ENCODE measurements at regions not wholly inside any gene's neighbourhood (a gene's known extent, or its start where the extent isn't known, plus 50 kb on each side); places are given as distances from the start of the nearest gene placed in this dataset.

- no peak overlapping the region for H3K4me3 ChIP-seq (ENCODE audit: low read depth in 1 of 2, low read length in 2 of 2)
- no peaks in the 10 kb centered on the region for H3K27me3 ChIP-seq (ENCODE audit: low read depth, low read length)
- no peak overlapping the region for H3K27ac ChIP-seq (ENCODE audit: low read length)
- no peaks in the 10 kb centered on the region for H3K9me3 ChIP-seq (ENCODE audit: control insufficient read depth in 1 of 2, low read length in 2 of 2)
- no peaks in the 10 kb centered on the region for H3K4me1 ChIP-seq (ENCODE audit: control insufficient read depth in 1 of 2, insufficient read depth in 2 of 2, low read length in 2 of 2)
- H3K36me3 ChIP-seq (ENCODE audit: control insufficient read depth in 1 of 2, insufficient read depth in 2 of 2, low read length in 2 of 2) = no peaks in the 10 kb centered on the region
Measured at GRCh38 chr1:5513179-5513578, 479.0 kb downstream of the NPHP4 start.

- Histone ChIP-seq H3K27me3 (ENCODE audit: low read depth, low read length) (no peaks in the 10 kb centered on the region), H3K36me3 (ENCODE audit: control insufficient read depth in 1 of 2, insufficient read depth in 2 of 2, low read length in 2 of 2) (no peaks in the 10 kb centered on the region), H3K4me1 (ENCODE audit: control insufficient read depth in 1 of 2, insufficient read depth in 2 of 2, low read length in 2 of 2) (no peaks in the 10 kb centered on the region), H3K9me3 (ENCODE audit: control insufficient read depth in 1 of 2, low read length in 2 of 2) (no peaks in the 10 kb centered on the region), H3K27ac (ENCODE audit: low read length) (no peak overlapping the region), H3K4me3 (ENCODE audit: low read depth in 1 of 2, low read length in 2 of 2) (no peak overlapping the region)
Measured at GRCh38 chr1:5511381-5512097, 480.7 kb downstream of the NPHP4 start.

DNA sequence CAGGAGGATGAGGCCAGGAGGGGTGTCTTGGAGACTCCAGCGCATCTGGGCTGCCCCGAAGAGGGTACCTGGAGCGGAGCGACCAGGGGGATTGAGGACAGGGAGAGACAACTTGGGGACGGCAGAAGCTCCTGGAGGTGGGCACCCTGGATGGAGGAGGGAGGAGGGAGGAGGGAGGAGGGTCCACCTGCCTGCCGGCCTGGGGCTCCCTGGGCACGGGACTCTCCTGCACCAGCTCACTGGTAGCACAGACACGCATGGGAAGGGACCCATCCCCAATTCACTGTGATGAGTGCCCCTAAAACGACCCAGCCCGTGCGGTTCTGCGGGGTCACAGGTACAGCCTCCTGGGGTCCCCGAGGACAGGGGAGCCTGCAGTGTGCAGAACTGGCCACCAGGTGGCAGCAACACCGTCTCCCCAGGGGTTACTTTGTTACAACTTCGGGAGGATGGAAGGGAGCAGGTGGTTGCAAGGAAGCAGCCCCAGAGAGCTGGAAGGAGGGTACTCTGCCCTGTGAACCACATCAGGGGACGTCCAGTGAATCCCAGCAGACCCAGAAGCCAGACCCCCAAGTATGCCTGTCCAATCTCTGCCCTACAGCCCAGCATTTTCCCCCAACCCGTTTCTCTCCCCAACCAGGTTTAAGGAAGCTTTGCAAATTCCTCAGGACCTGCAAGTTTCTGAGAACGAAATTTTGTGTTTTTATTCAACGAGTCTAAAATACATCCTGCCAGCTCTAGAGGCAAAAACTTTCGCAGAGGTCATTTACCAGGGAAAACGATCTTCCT, 482.4 kb downstream of the NPHP4 start:
- Histone ChIP-seq H3K27ac (ENCODE audit: low read length) (no peak overlapping the region), H3K4me1 (ENCODE audit: control insufficient read depth in 1 of 2, insufficient read depth in 2 of 2, low read length in 2 of 2) (no peaks in the 10 kb centered on the region), H3K36me3 (ENCODE audit: control insufficient read depth in 1 of 2, insufficient read depth in 2 of 2, low read length in 2 of 2) (no peaks in the 10 kb centered on the region), H3K4me3 (ENCODE audit: low read depth in 1 of 2, low read length in 2 of 2) (no peak overlapping the region), H3K27me3 (ENCODE audit: low read depth, low read length) (no peaks in the 10 kb centered on the region), H3K9me3 (ENCODE audit: control insufficient read depth in 1 of 2, low read length in 2 of 2) (no peaks in the 10 kb centered on the region)

DNA sequence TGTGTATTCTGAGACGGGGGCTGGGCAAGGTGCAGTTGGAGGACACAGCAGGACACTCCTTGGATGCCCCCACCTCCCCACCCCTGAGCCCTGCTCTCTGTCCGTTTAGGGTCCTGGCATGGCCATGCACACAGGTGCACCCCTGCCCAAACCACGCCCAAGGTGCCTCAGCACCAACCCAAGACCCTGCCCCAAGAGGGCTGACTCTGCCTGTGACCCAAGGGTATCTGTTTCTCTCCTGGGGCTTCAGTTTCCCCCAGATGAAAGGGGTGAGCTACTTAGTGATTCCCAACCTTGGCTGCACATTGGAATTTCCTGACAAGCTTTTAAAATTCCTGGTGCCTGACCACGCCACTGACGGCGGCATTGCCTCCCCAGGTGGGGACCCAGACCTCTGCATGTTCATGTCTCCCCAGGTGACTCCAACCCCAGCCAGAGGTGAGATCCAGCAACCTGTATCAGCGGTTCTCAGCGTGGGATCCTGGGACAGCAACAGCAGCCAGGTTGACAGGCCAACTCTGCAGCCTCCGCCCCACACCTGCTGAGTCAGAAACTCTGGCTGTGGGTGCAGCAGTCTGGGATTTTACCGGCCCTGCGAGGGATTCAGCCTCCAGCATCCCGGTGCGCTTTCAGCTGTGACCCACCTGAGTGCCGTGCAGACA, 483.4 kb downstream of the NPHP4 start:
- Histone ChIP-seq H3K36me3 (ENCODE audit: control insufficient read depth in 1 of 2, insufficient read depth in 2 of 2, low read length in 2 of 2) (no peaks in the 10 kb centered on the region), H3K4me1 (ENCODE audit: control insufficient read depth in 1 of 2, insufficient read depth in 2 of 2, low read length in 2 of 2) (no peaks in the 10 kb centered on the region), H3K4me3 (ENCODE audit: low read depth in 1 of 2, low read length in 2 of 2) (no peak overlapping the region), H3K9me3 (ENCODE audit: control insufficient read depth in 1 of 2, low read length in 2 of 2) (no peaks in the 10 kb centered on the region), H3K27ac (ENCODE audit: low read length) (no peak overlapping the region), H3K27me3 (ENCODE audit: low read depth, low read length) (peaks cover 10% of the 10 kb centered on the region)

- H3K36me3 ChIP-seq (ENCODE audit: control insufficient read depth in 1 of 2, insufficient read depth in 2 of 2, low read length in 2 of 2) = no peaks in the 10 kb centered on the region
- H3K27ac ChIP-seq (ENCODE audit: low read length) = no peak overlapping the region
- peaks cover 11% of the 10 kb centered on the region for H3K27me3 ChIP-seq (ENCODE audit: low read depth, low read length)
- H3K9me3 ChIP-seq (ENCODE audit: control insufficient read depth in 1 of 2, low read length in 2 of 2) = no peaks in the 10 kb centered on the region
- no peak overlapping the region for H3K4me3 ChIP-seq (ENCODE audit: low read depth in 1 of 2, low read length in 2 of 2)
- peaks cover 0 to 8% of the 10 kb centered on the region in 2 donors for H3K4me1 ChIP-seq (ENCODE audit: control insufficient read depth in 1 of 2, insufficient read depth in 2 of 2, low read length in 2 of 2)
Measured at GRCh38 chr1:5507340-5507739, 484.9 kb downstream of the NPHP4 start.

DNA sequence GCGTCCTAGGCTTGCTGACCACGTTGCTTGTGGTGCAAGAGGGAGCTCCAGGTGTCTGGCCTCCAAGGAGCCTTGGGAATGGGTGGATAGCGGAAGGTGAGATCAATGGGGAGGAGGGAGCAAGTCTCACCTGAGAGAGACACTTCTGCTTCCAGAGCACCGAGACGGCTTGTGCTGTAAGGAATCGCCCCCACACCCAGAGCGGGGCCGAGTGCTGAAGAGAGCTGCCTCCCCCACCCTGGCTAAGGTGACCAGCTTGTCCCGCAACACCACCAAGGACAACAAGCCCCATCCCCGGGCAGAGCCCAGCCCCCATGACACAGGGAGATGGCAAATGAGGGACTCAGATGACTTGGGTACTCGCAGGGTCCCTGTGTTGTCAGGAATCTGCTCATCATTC, 485.6 kb downstream of the NPHP4 start:
- H3K4me1 ChIP-seq (ENCODE audit: control insufficient read depth in 1 of 2, insufficient read depth in 2 of 2, low read length in 2 of 2) = peaks cover 0 to 8% of the 10 kb centered on the region in 2 donors
- H3K27ac ChIP-seq (ENCODE audit: low read length) = no peak overlapping the region
- no peaks in the 10 kb centered on the region for H3K36me3 ChIP-seq (ENCODE audit: control insufficient read depth in 1 of 2, insufficient read depth in 2 of 2, low read length in 2 of 2)
- H3K4me3 ChIP-seq (ENCODE audit: low read depth in 1 of 2, low read length in 2 of 2) = no peak overlapping the region
- H3K27me3 ChIP-seq (ENCODE audit: low read depth, low read length) = peaks cover 11% of the 10 kb centered on the region
- no peaks in the 10 kb centered on the region for H3K9me3 ChIP-seq (ENCODE audit: control insufficient read depth in 1 of 2, low read length in 2 of 2)

DNA sequence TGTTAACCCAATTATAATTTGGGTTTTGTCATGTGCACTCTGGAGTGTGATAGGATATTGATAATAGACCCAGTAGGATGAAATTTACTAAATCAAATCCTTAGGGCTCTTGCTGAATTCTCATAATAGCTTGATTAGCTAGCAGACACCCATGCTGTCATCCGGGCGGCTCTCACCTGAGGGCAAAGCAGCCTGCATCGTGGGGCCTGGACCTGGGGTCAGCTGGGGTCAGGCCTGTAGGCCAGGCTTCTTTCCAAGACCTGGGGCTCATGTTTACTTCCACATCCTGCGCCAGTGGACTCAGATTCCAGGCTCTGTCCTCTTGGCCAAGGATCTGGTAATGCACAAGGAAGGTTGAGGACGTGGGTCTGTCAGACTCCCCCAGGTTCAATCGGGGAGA, 486.3 kb downstream of the NPHP4 start:
- Histone ChIP-seq H3K4me1 (ENCODE audit: control insufficient read depth in 1 of 2, insufficient read depth in 2 of 2, low read length in 2 of 2) (peaks cover 0 to 8% of the 10 kb centered on the region in 2 donors), H3K4me3 (ENCODE audit: low read depth in 1 of 2, low read length in 2 of 2) (no peak overlapping the region), H3K36me3 (ENCODE audit: control insufficient read depth in 1 of 2, insufficient read depth in 2 of 2, low read length in 2 of 2) (no peaks in the 10 kb centered on the region), H3K27me3 (ENCODE audit: low read depth, low read length) (peaks cover 11% of the 10 kb centered on the region), H3K27ac (ENCODE audit: low read length) (no peak overlapping the region), H3K9me3 (ENCODE audit: control insufficient read depth in 1 of 2, low read length in 2 of 2) (no peaks in the 10 kb centered on the region)

- Histone ChIP-seq H3K36me3 (ENCODE audit: control insufficient read depth in 1 of 2, insufficient read depth in 2 of 2, low read length in 2 of 2) (no peaks in the 10 kb centered on the region), H3K4me1 (ENCODE audit: control insufficient read depth in 1 of 2, insufficient read depth in 2 of 2, low read length in 2 of 2) (peaks cover 0 to 8% of the 10 kb centered on the region in 2 donors), H3K4me3 (ENCODE audit: low read depth in 1 of 2, low read length in 2 of 2) (no peak overlapping the region), H3K27ac (ENCODE audit: low read length) (no peak overlapping the region), H3K27me3 (ENCODE audit: low read depth, low read length) (peaks cover 11% of the 10 kb centered on the region), H3K9me3 (ENCODE audit: control insufficient read depth in 1 of 2, low read length in 2 of 2) (no peaks in the 10 kb centered on the region)
Measured at GRCh38 chr1:5504364-5504740, 487.9 kb downstream of the NPHP4 start.

DNA sequence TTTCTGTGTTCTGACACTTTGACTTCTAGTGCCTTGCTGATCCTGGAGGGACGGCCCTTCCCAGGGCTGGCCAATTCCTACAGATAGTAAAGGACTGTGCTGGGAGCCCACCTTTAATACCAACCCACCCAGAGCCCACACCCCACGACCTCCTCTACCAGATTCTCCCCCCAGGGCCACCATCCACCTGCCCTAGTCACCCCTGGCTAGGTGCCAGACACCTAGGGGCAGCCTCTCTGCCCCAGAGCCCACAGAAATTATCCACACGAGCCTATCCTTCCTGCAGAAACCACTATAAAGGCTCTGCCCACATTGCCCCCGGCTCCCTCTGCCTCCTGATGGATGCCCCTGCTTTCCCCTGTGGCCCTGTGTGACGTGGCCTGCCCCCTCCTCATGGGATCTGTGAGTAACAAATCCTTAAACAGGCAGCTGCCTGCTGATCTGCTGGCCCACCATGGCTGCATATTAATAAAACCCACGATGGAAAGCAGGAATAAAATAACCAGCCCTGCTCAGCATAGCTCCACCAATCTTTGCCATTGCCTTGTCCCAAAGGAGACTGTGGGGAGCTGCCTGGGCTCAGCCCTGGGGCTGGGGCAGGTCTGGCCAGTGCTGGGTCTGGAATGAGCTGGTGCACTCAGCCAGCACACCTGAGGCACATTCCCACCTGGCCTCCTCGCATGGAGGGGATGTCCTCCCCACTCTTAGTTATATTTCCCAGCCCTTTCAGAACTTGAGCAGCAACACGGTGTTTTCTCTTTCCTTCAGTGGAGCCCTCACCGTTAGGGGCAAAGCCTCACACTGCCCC, 488.5 kb downstream of the NPHP4 start:
- Histone ChIP-seq H3K27me3 (ENCODE audit: low read depth, low read length) (peaks cover 11% of the 10 kb centered on the region), H3K4me3 (ENCODE audit: low read depth in 1 of 2, low read length in 2 of 2) (no peak overlapping the region), H3K4me1 (ENCODE audit: control insufficient read depth in 1 of 2, insufficient read depth in 2 of 2, low read length in 2 of 2) (peaks cover 0 to 8% of the 10 kb centered on the region in 2 donors), H3K9me3 (ENCODE audit: control insufficient read depth in 1 of 2, low read length in 2 of 2) (no peaks in the 10 kb centered on the region), H3K36me3 (ENCODE audit: control insufficient read depth in 1 of 2, insufficient read depth in 2 of 2, low read length in 2 of 2) (no peaks in the 10 kb centered on the region), H3K27ac (ENCODE audit: low read length) (no peak overlapping the region)

- Histone ChIP-seq H3K4me1 (ENCODE audit: control insufficient read depth in 1 of 2, insufficient read depth in 2 of 2, low read length in 2 of 2) (peaks cover 0 to 8% of the 10 kb centered on the region in 2 donors), H3K9me3 (ENCODE audit: control insufficient read depth in 1 of 2, low read length in 2 of 2) (no peaks in the 10 kb centered on the region), H3K36me3 (ENCODE audit: control insufficient read depth in 1 of 2, insufficient read depth in 2 of 2, low read length in 2 of 2) (no peaks in the 10 kb centered on the region), H3K4me3 (ENCODE audit: low read depth in 1 of 2, low read length in 2 of 2) (no peak overlapping the region), H3K27me3 (ENCODE audit: low read depth, low read length) (peaks cover 11% of the 10 kb centered on the region), H3K27ac (ENCODE audit: low read length) (no peak overlapping the region)
Measured at GRCh38 chr1:5502311-5503194, 489.7 kb downstream of the NPHP4 start.

Data from muscle layer of duodenum (tissue), 2 donors.